DND-41 (cell line): ENCODE measurements at regions not wholly inside any gene's neighbourhood (a gene's known extent, or its start where the extent isn't known, plus 50 kb on each side); places are given as distances from the start of the nearest gene placed in this dataset.

Experiments
- EZH2 ChIP-seq: IDR thresholded peaks from 3 replicates; pipeline ENCODE4 v1.6.1; 2012; ENCODE audit warnings: borderline replicate concordance, low read depth, mild to moderate bottlenecking, moderate library complexity, low read length, inconsistent platforms; ENCODE audit not compliant: severe bottlenecking
- TF ChIP-seq, protein P1 (sequence below): IDR thresholded peaks from 2 replicates; pipeline ENCODE4 v1.5.1; 2012; ENCODE audit warnings: borderline replicate concordance, low read length, moderate library complexity, mild to moderate bottlenecking; ENCODE audit not compliant: poor library complexity, severe bottlenecking; ENCODE audit errors: extremely low read depth

DNA sequence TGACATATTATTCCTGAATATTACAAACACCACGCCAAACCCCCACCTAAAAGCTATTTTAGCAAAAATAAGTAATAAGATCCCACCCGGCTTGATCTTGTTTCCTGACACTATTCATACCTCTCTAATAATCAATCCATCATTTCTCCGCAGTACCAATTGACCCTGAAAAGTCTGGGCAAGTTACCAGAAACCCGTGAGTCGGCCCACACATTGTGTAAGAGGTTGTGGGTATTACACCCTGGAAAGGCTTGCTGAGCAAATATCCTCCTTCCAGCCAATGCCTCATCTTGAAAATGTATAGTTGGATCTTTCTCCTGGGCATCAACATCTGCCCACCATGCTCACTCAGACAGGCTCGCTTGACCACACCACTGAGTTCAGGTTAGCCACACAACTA lies 451.0 kb downstream of the TTLL7 start:
- TF ChIP-seq, protein P1, sequence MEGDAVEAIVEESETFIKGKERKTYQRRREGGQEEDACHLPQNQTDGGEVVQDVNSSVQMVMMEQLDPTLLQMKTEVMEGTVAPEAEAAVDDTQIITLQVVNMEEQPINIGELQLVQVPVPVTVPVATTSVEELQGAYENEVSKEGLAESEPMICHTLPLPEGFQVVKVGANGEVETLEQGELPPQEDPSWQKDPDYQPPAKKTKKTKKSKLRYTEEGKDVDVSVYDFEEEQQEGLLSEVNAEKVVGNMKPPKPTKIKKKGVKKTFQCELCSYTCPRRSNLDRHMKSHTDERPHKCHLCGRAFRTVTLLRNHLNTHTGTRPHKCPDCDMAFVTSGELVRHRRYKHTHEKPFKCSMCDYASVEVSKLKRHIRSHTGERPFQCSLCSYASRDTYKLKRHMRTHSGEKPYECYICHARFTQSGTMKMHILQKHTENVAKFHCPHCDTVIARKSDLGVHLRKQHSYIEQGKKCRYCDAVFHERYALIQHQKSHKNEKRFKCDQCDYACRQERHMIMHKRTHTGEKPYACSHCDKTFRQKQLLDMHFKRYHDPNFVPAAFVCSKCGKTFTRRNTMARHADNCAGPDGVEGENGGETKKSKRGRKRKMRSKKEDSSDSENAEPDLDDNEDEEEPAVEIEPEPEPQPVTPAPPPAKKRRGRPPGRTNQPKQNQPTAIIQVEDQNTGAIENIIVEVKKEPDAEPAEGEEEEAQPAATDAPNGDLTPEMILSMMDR, result no peak
- TF ChIP-seq EZH2, result no peak
